ENCODE measurements at regions not wholly inside any gene's neighbourhood (a gene's known extent, or its start where the extent isn't known, plus 50 kb on each side); places are given as distances from the start of the nearest gene placed in this dataset.
"Not testable (repeated sequence)": the region's sequence is repeated elsewhere in the genome, so short reads cannot be mapped to it uniquely, and the experiment has no call there.

GRCh38 chr2:188645986-188646385, 328.2 kb upstream of the COL3A1 start:
- DNase-seq (ENCODE audit: low read depth in 4 of 4, low spot score in 3 of 4), result no peak

GRCh38 chr2:188647430-188648070, 326.6 kb upstream of the COL3A1 start:
- DNase-seq (ENCODE audit: low read depth in 4 of 4, low spot score in 3 of 4), result no peak

- no peak for DNase-seq (ENCODE audit: low read depth in 4 of 4, low spot score in 3 of 4)
These were observed 314.3 kb upstream of the COL3A1 start for GRCh38 chr2:188659656-188660406.

GRCh38 chr2:188663301-188663700, 310.9 kb upstream of the COL3A1 start:
- no peak for DNase-seq (ENCODE audit: low read depth in 4 of 4, low spot score in 3 of 4)

- no peak for DNase-seq (ENCODE audit: low read depth in 4 of 4, low spot score in 3 of 4)
These were observed 309.8 kb upstream of the COL3A1 start for GRCh38 chr2:188664416-188664815.

- no peak for DNase-seq (ENCODE audit: low read depth in 4 of 4, low spot score in 3 of 4)
These were observed 309.1 kb upstream of the COL3A1 start for GRCh38 chr2:188664951-188665595.

GRCh38 chr2:188665727-188666304, 308.4 kb upstream of the COL3A1 start:
- DNase-seq (ENCODE audit: low read depth in 4 of 4, low spot score in 3 of 4), result no peak

GRCh38 chr2:188666503-188666902, 307.7 kb upstream of the COL3A1 start:
- DNase-seq (ENCODE audit: low read depth in 4 of 4, low spot score in 3 of 4), result no peak

GRCh38 chr2:188668017-188668680, 306.0 kb upstream of the COL3A1 start:
- no peak for DNase-seq (ENCODE audit: low read depth in 4 of 4, low spot score in 3 of 4)

GRCh38 chr2:188675391-188676009, 298.7 kb upstream of the COL3A1 start:
- no peak for DNase-seq (ENCODE audit: low read depth in 4 of 4, low spot score in 3 of 4)

- no peak for DNase-seq (ENCODE audit: low read depth in 4 of 4, low spot score in 3 of 4)
These were observed 298.2 kb upstream of the COL3A1 start for GRCh38 chr2:188676010-188676400.

GRCh38 chr2:188677142-188677541, 297.0 kb upstream of the COL3A1 start:
- DNase-seq (ENCODE audit: low read depth in 4 of 4, low spot score in 3 of 4), result no peak

GRCh38 chr2:188678882-188679281, 295.3 kb upstream of the COL3A1 start:
- DNase-seq (ENCODE audit: low read depth in 4 of 4, low spot score in 3 of 4), result no peak

- DNase-seq (ENCODE audit: low read depth in 4 of 4, low spot score in 3 of 4), result no peak
These were observed 291.3 kb upstream of the COL3A1 start for GRCh38 chr2:188682838-188683237.

- no peak for DNase-seq (ENCODE audit: low read depth in 4 of 4, low spot score in 3 of 4)
These were observed 289.4 kb upstream of the COL3A1 start for GRCh38 chr2:188684795-188685194.

- no peak for DNase-seq (ENCODE audit: low read depth in 4 of 4, low spot score in 3 of 4)
These were observed 281.1 kb upstream of the COL3A1 start for GRCh38 chr2:188693111-188693510.

GRCh38 chr2:188693771-188694170, 280.4 kb upstream of the COL3A1 start:
- no peak for DNase-seq (ENCODE audit: low read depth in 4 of 4, low spot score in 3 of 4)

GRCh38 chr2:188695953-188696352, 278.2 kb upstream of the COL3A1 start:
- no peak for DNase-seq (ENCODE audit: low read depth in 4 of 4, low spot score in 3 of 4)

GRCh38 chr2:188698151-188698550, 276.0 kb upstream of the COL3A1 start:
- not testable (repeated sequence) for DNase-seq (ENCODE audit: low read depth in 4 of 4, low spot score in 3 of 4)

GRCh38 chr2:188701836-188702235, 272.3 kb upstream of the COL3A1 start:
- DNase-seq (ENCODE audit: low read depth in 4 of 4, low spot score in 3 of 4), result no peak

GRCh38 chr2:188705191-188705590, 269.0 kb upstream of the COL3A1 start:
- DNase-seq (ENCODE audit: low read depth in 4 of 4, low spot score in 3 of 4), result no peak

All from right renal pelvis (tissue), 4 donors.